NCI-H2227 (cell line): ENCODE measurements at regions not wholly inside any gene's neighbourhood (a gene's known extent, or its start where the extent isn't known, plus 50 kb on each side); places are given as distances from the start of the nearest gene placed in this dataset.
A peak's percentile ranks its signal among the peaks of the same experiment; 100 is the strongest.

Experiments
- DNase-seq: peaks from one replicate; lab custom pipeline; 2025; ENCODE audit not compliant: unreplicated experiment; lab: John Stamatoyannopoulos, UW

DNA sequence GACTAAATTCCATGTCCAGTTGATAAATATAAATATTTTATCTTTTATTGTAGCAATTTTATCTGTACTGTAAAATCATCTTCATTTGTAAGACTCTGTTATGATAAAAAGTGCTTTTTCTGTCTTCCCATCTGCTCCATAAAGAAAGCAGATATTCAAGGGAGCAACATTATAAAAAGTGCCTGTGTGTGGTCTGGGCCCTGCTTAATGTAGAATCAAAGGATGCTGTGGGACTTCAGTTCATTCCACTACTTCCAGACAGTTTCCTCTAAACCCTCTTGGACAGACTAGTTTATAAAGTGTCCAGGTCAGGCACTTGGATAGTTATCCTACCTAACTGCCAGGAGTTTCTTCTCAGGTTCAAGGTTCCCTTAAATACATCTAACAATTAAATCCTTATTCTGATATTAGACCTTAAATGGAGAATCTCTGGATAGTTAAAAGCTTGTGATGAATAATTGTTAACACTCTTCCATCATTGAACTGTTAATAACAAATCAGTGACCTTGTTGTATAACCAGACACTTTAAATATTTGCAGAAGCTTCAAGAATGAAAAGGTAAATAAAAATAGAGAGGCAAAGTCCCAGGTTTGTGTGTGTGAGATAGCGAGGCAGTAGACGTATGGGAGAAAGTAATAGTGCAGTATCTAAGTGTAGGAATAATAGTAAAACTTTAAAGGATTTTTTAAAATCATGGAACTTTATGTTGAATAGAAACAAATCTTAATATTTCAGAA is 237.5 kb upstream of the CTSO start:
- DNase-seq = no peak

DNA sequence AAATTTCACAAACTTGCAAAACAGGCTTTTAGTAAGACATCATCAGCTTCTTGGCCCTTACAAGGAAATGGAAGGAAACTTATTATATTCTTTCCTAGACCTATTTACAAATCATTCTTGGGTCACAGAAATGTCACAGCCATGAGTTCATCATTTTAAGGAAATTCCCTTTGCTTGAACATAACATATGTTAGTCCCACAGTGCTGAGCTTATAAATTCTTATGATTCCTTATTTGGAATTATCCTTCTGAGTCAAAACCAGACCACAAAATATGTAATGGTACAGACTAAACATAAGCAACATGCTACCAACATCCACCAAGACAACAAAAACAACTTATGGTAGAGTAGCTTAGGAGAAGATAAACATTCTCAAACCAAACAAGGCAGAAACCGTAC is 236.9 kb upstream of the CTSO start:
- no peak for DNase-seq

DNA sequence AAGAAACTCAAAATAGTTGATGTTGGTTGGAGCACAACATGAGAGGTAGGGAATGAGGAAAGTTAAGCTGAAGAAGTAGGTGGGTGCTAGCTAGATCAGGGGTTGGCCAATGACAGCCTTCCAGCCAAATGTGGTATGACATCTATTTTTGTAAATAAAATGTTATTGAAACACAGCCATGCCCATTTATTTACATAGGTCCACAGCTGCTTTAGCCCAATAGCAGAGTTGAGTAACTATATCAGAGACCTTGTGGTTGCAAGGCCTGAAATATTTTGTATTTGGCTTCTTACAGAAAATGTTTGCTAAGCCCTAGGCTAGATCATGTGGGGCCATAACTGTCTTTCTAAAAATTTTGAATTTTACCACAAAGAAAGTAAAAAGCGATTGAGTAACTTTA is 234.9 kb upstream of the CTSO start:
- DNase-seq = no peak

DNA sequence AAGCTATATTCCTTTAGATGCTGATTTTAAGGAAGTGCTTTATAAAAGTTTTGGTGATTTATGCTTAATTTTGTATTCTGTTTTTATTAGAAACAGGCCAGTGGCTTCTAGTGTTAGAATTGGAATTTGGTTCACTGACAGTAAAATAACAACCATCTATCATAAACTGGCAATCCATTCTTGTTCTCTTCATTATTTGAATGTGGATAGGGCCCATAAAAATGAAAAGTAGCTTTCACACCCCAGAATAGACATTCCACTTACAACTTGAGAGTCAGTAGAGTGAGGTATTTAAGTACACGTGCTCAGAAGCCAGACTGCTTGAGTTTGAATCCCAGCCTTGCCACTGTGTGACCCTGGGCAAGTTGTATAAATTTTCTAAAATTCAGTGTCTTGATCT is 232.4 kb upstream of the CTSO start:
- DNase-seq = no peak

DNA sequence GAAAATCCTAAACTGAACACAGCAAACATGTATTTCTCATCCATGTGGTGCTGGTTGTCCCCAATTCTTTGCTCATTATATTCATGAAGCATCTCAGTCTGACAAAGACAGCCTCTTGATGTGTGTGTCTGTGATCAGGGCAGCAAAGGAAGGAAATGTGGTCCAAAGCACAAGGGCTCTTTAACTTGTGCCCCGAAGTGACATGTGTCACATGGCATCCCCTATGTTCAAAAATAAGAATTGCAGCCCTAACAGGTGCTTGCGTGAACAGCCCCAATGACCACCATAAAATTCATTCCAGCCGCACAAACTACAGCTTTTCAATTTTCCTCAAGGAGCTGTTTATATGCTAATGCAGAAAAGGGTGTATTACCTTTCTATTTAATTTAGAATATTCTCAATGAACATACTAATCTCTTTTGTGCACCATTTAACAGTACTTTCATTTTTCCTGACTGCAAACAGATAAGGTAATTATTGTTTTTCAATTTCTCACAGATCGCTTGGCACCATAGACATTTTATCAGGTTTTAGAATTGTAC is 231.9 kb upstream of the CTSO start:
- DNase-seq = no peak

DNA sequence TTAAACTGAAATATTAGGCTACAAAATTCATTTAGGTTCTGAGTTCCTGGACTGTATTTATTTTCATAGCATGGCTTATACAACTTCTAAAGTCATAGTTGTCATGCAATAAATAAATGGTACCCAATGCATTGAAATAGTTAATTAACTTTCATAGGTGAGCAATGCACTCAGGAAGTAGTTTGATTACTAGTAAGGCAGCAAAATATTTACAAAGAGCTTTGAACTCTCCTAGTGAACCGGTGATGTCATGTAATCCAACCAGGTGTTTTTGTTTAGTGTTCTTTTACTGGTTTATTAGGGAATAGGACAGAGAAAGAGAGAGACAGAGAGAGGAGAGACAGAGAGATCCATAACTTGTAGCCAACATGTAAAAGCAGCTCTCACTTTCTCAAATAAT is 228.6 kb upstream of the CTSO start:
- DNase-seq = no peak

DNA sequence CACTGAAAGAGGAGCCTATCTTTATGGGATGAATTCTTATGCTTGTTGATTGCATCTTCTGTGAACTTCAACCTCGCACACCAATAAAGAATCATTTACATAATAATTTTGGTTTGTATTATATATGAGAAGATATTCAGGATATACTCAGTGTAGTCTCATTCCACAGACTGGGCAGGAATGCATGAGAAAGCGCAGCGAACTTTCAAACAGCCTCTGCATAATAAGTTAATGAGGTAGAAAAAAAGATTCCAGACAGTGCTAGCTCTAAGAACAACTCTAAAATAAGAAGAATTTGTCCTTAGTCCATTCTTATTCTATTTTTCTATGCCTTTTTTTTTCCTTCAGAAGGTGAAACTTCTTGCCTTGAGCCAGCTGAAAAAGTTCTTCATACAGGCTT is 224.3 kb upstream of the CTSO start:
- DNase-seq = no peak

DNA sequence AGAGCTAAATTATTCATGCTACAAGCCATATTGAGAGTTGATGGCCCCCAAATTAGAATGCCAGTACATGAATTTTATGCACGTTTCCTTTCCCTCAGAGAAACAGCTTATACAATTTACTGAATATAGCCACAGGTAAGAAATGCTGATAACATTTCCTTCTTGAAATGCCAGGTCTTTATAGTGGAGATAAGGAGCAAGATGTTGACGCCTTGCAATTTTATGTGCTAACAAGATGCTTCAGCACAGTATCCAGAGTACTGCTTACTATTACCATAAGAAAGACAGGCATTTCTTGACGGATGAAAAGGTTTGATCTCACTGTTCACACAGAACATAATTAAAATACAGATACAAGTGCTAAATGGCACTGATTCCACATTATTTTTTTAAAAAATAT is 223.2 kb upstream of the CTSO start:
- DNase-seq = no peak

DNA sequence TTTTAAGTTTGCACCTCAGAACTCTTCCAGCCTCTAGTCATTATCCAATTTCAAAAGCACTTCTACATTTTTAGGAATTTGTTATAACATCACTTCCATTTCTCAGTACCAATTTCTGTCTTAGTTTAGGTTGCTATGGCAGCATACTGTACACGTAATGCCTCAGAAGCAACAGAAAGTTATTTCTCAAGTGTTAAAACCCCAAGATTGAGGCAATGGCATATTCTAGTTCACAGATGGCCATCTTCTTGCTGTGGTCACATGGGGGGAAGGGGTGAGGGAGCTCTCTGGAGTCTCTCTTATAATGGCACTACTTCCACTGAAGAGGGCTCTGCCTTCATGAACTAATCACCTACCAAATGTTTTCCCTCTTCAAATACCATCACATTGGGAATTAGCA is 220.3 kb upstream of the CTSO start:
- DNase-seq = no peak

DNA sequence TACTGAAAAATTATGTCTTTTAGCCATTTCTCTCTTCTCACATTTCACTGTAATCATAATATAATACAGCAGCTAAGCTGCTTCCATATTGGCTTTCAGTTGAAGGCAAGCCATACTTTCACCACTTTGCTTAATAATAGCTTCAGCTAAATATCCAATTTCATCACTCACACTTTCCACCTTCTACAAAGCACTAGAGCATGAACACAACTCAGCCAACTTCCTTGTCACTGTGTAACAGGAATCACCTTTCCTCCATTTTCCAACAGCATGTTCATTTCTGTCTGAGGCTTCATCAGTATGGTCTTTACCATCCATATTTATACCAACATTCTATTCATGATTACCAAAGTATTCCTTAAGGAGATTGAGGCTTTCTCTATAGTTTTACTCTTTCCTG is 219.8 kb upstream of the CTSO start:
- no peak for DNase-seq

DNA sequence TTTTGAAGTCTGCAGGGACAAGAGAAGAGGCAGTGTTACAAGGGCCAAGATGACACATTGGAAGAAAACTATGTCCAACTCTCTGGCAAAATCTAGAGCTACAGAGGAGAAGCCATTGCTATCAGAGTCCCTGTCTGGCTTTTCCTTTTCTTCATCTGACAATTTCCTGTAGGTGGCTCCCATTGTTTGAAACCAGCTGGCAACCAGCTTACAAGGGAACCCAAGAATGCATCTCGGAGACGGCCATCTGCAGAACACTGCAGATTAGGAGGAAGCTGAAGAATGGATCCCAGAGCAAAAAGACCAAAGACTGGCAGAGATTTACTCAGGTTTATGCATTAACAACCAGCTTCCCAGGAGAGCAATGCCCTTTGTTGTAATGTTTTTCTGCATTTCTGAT is 216.2 kb upstream of the CTSO start:
- DNase-seq = no peak

DNA sequence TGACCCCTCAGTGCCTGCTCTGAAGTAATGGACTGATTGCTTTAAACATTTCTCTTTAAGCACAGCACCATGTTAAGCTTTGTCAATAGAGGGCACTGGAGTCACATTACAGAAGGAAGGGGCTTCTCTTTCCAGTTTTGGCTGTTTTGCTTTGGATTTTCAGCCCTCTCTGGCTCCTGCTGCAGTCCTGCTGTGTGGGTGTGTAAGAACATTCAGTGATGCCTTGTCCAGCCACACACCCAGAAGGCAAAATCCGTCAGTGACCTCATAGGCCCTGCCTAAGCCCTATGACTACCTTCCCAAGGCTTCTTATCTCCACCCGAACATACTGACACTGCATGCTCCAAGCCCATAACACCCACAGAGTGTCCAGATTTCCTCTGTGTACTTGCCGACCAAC is 215.3 kb upstream of the CTSO start:
- DNase-seq = peak; percentile 22

DNA sequence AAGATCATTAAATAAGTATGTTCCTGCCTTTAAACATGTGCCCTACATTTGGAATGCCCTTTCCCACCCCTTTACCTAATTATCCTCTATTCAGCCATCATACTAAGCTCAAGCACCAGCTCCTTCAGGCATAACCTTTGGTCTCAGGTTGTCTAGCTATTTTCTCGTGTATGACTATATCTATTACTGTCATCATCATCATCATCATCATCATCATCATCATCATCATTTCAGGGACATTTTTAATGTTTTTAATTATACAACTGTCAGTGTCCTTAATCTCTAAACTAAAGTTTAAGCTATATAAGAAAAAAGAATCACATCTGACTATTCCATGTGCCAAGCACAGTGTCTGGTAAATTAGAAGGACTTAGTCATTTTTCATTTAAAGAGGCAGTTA is 214.6 kb upstream of the CTSO start:
- no peak for DNase-seq

DNA sequence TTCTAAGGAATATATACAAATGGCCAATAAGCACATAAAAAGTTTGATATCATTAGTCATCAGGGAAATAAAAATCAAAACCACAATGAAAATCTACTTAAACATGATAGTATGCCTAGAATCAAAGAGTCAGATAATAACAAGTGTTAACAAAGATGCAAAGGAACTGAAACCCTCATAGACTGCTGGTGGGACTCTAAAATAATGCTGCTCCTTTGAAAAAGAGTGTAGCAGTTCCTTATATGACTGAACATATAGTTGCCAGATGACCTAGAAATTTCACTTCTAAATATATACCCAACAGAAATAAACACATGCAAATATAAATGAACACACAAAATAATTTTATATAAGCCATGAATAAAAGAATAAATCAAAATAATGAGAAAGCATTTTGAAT is 205.1 kb upstream of the CTSO start:
- no peak for DNase-seq

DNA sequence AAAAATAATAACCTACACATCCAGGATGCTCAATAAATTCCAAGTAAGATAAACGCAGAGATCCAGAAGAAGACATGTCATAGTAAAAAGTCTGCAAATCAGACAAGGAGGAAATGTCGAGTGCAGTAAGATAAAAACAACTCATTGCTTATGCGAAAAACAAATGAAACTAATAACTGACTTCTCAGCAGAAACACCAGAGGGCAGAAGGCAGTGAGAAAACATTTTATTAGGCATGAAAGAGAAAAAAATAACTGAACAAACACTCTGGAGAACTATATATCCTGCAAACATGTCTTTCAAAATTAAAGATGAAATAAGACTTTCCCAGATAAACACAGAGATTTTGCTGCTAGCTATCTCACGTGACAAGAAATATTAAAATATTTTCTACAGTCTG is 201.3 kb upstream of the CTSO start:
- DNase-seq = no peak

DNA sequence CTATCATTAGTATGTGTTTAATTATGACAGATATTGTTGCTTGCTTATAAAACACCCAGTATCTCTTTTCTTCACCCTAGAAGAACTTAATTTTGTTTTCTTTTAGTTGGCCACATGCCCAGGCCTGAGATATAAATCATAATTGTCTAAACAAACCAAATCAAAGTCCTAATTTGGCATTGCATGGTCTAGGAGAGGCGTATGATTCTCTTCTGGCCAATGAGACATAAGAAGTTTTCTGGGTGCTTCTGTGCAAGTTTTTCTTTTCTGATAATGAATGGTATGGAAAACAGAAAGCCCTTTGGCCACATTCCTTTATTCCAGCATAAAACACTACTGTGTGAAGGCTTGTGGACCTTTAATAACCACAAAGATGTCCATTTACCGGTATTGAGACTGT is 192.9 kb upstream of the CTSO start:
- peak; percentile 13 for DNase-seq

DNA sequence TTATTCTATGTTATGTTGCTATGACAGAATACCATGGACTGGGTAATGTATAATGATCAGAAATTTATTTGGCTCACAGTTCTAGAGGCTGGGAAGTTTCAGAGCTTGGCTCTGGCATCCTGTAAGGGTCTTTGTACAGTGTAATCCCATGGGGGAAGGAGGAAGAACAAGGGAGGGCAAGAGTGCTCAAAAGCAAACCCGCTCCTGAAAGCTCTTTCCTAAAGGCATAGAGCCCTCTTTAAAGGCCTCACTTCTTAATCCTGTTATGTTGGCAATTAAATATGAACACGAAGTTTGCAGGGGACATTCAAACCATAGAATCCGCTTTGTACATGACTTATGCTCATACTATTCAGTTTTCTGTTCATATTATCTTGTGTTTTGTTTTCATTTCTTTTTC is 191.3 kb upstream of the CTSO start:
- no peak for DNase-seq

DNA sequence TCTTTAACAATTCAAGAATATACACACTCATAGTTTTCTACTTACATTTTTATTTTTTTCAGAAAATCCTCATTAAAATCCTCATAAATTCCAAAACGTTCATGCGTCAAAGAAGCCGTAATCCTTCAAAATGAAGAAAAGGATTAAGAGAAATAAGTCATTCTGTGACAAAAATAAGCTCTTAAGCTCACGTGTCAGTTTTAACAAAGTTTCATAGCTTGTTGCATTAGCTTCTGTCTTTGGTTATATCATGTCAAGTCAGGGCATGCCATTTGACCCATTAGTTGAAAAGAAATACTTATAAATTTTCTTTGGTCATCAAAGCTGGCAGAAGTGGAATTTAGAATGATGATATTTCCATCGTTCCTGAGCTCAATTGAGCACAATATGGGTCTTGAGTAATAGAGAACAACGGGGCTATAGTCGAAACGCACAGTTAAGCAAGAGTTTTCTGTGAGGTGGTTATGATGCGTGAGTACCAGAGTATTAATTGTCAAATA is 185.2 kb upstream of the CTSO start:
- no peak for DNase-seq

DNA sequence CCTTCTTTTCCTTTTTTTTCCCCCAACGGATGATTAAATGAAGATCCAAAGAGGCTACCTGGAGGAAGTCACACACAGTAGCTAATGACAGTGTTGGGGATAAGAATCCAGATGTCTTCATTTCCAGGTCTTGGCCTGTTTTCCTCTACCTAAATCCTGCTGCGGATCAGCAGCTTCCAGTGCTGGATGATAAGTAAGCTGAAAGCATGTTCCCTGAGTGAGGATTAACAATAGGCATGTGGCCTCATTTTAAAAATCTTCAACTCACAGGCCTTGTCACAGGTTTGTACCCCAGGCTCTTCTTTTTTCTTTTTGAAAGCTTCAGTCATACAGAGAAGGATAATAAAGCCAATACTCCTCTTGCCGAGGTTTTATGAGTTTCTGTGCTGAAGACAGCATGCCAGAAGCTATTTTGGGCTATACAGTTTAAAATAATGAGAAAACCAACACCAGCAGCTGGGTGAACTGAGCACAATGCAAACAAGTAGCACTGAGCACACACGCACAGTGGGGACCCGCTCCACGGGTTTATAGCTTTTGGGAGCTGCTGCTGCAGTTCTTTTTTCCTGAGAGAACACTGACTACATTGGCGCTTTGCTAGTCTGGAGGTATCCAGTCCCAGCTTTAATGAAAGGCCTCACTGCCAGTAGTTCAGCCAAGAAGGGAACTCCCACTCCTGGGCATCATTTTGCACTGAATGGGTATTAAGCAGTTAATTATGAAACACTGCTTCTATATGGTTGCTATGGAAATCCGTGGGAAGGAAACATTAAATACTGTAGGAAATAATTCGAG is 184.2 kb upstream of the CTSO start:
- peak; percentile 23 for DNase-seq

DNA sequence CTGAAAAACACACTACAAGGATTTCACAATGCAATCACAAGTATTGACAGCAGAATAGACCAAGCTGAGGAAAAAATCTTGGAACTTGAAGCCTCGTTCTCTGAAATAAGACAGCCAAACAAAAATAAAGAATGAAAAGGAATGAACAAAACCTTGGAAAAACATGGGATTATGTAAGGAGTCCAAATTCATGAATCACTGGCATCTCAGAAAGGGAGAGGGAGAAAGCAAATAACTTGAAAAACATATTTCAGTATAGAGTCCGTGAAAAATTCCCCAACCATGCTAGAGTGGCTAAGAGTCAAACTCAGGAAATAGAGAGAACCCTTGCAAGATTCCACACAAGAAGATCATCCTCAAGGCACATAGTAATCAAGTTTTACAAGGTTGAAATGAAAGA is 178.5 kb upstream of the CTSO start:
- no peak for DNase-seq

DNA sequence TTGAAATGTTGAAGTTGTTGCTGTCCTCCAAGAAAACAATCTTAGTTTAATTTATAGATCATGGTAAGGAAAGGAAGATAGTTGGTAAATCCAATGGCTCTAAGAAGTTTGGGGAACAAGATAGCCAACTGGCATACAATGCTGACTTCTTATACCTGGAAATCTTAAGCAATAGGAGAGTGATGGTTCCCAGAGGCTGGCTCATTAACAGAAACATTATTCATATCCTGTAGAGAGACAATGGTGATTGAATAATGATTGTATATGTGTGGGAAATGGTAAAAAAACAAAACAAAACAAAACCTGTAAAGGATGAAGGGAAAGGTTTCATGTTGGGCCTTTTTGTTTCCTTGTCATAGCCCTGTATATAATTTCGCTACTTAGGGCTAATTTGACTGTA is 174.9 kb upstream of the CTSO start:
- no peak for DNase-seq

DNA sequence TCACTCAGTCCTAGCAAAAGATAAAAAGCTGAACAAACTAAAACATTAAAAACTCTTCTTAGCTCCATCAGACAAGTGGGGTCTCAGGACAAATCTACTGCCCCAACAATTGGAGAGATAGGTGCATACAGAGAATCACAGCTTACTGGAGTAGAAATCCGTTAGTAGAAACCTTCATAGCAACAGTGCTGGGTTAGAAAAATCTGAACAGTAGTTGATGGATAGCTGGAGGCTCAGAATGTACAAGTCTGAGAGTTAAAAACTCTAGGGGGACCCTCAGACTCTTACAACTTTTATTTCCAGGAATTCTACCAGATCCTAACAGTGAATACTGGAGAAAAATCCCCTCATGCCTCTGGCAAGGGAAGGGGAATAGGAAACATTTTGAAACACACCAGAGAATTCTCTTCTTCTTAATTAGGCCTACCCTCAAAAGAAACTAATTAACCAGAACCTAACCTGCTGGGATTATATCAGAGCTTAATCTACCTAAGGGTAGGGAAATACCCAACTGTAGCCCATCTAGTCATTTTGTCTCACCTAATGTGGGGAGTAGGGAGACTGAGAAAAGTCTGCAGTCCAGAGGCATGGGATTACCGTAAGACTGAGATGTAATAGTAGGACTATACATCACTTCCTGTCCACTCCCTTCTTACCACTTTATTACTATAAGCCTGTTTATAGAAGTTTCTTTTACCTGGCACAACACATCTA is 165.0 kb upstream of the CTSO start:
- DNase-seq = no peak
